CD1c-positive myeloid dendritic cell (primary cell): ENCODE measurements at regions not wholly inside any gene's neighbourhood (a gene's known extent, or its start where the extent isn't known, plus 50 kb on each side); places are given as distances from the start of the nearest gene placed in this dataset.
"Not testable (repeated sequence)": the region's sequence is repeated elsewhere in the genome, so short reads cannot be mapped to it uniquely, and the experiment has no call there.

Experiments
- DNase-seq: peaks from one replicate; pipeline ENCODE4 v3.0.0-alpha.2; 2016; ENCODE audit errors: extremely low spot score

GRCh38 chr10:53079283-53079682, 306.7 kb upstream of the MBL2 start:
- DNase-seq = no peak

GRCh38 chr10:53076948-53077347, 304.4 kb upstream of the MBL2 start:
- DNase-seq = no peak

GRCh38 chr10:53075469-53075868, 302.9 kb upstream of the MBL2 start:
- DNase-seq = no peak

GRCh38 chr10:53072144-53072543, 299.6 kb upstream of the MBL2 start:
- DNase-seq = no peak

- DNase-seq = no peak
Observed at GRCh38 chr10:53071505-53072125, 299.0 kb upstream of the MBL2 start.

GRCh38 chr10:53069013-53069412, 296.4 kb upstream of the MBL2 start:
- DNase-seq = no peak

- DNase-seq = no peak
Observed at GRCh38 chr10:53064614-53065013, 292.0 kb upstream of the MBL2 start.

GRCh38 chr10:53063805-53064204, 291.2 kb upstream of the MBL2 start:
- DNase-seq = no peak

GRCh38 chr10:53052521-53053164, 280.1 kb upstream of the MBL2 start:
- no peak for DNase-seq

- DNase-seq = no peak
Observed at GRCh38 chr10:53045315-53045714, 272.7 kb upstream of the MBL2 start.

- not testable (repeated sequence) for DNase-seq
Observed at GRCh38 chr10:53035823-53036222, 263.2 kb upstream of the MBL2 start.

- DNase-seq = no peak
Observed at GRCh38 chr10:53033396-53033795, 260.8 kb upstream of the MBL2 start.

GRCh38 chr10:53029872-53030849, 257.6 kb upstream of the MBL2 start:
- DNase-seq = peak; percentile 76

- DNase-seq = no peak
Observed at GRCh38 chr10:53029449-53029848, 256.9 kb upstream of the MBL2 start.

GRCh38 chr10:53025765-53026164, 253.2 kb upstream of the MBL2 start:
- DNase-seq = not testable (repeated sequence)

- no peak for DNase-seq
Observed at GRCh38 chr10:53025172-53025711, 252.7 kb upstream of the MBL2 start.

GRCh38 chr10:53023411-53023810, 250.8 kb upstream of the MBL2 start:
- no peak for DNase-seq

- DNase-seq = no peak
Observed at GRCh38 chr10:53022611-53023088, 250.1 kb upstream of the MBL2 start.

- peak; percentile 80 for DNase-seq
Observed at GRCh38 chr10:53013201-53013810, 240.7 kb upstream of the MBL2 start.

GRCh38 chr10:53009961-53010907, 237.7 kb upstream of the MBL2 start:
- no peak for DNase-seq

GRCh38 chr10:53007527-53007842, 234.9 kb upstream of the MBL2 start:
- DNase-seq = no peak
